HCT116 (cell line): ENCODE measurements at regions not wholly inside any gene's neighbourhood (a gene's known extent, or its start where the extent isn't known, plus 50 kb on each side); places are given as distances from the start of the nearest gene placed in this dataset.

Experiments
- ATAC-seq: fragments of 200-7000 bp; cut with Tn5 transposase; 2 replicates; pipeline ENCODE4 v1.9.1; 2020; ENCODE audit warnings: mild to moderate bottlenecking, moderate library complexity
- BruUV-seq: library from RNA; stranded (reverse); fragments of 400-500 nt; replicated peaks from 2 replicates; lab custom pipeline; 2021; lab: Mats Ljungman, UMichigan
- CTCF ChIA-PET: fragments of 300-600 bp; sonication (Branson Sonifier 250); formaldehyde crosslinking; loops from one replicate; lab custom pipeline; 2021; ENCODE audit warnings: antibody characterized with exemption; lab: Charles Lee
- POLR2A ChIA-PET: fragments of 300-600, 350-600 bp; sonication (Branson Sonifier 250); formaldehyde crosslinking; loops from one replicate; lab custom pipeline; 2021; ENCODE audit warnings: antibody characterized with exemption; lab: Charles Lee
- RAD21 ChIA-PET, 2 experiments: fragments of 300-600 bp; sonication (Branson Sonifier 250); formaldehyde crosslinking; loops; one replicate each; lab custom pipeline; 2023; ENCODE audit warnings: low total read pairs in 2 of 2; ENCODE audit not compliant: uncharacterized antibody in 2 of 2, unreplicated experiment in 2 of 2, low non-redundant PET in 1 of 2; lab: Charles Lee
- DNase-seq: peaks from one replicate; pipeline ENCODE4 v3.0.0-alpha.2; 2010; ENCODE audit warnings: low read depth, low spot score
- H2AFZ ChIP-seq: fragments of 200-600 bp; shearing (Covaris generic), sonication (generic); 2 replicates; pipeline ENCODE4 v1.6.1; 2017; ENCODE audit warnings: low read depth, mixed run types, mixed read lengths, antibody characterized with exemption, low read length; ENCODE audit not compliant: poor library complexity, severe bottlenecking
- H3K27ac ChIP-seq: 2 replicates; pipeline ENCODE4 v1.5.1; 2012; ENCODE audit warnings: low read depth, low read length
- H3K27me3 ChIP-seq: fragments of 200-600 bp; sonication (generic); 2 replicates; pipeline ENCODE4 v1.6.1; 2016; ENCODE audit warnings: mixed run types, low read length, mixed read lengths; ENCODE audit not compliant: insufficient read depth
- H3K36me3 ChIP-seq, 2 experiments: fragments of 200-500 bp in 1 of 2; fragments of 200-600 bp in 1 of 2; sonication (Bioruptor generic) in 1 of 2; sonication (generic) in 1 of 2; 2 replicates each; pipeline versions ENCODE4 v1.5.1 to v1.6.1; 2014 to 2016; ENCODE audit warnings: low read length in 2 of 2, inconsistent platforms in 1 of 2, mixed read lengths in 1 of 2, mixed run types in 1 of 2; ENCODE audit not compliant: insufficient read depth in 2 of 2, control insufficient read depth in 1 of 2
- H3K4me1 ChIP-seq, 2 experiments: fragments of 200-600 bp in 1 of 2; sonication (generic) in 1 of 2; 2 replicates each; pipeline versions ENCODE4 v1.5.1 to v1.6.1; 2012 to 2017; ENCODE audit warnings: low read length in 2 of 2, inconsistent platforms in 1 of 2, mild to moderate bottlenecking in 1 of 2, mixed read lengths in 1 of 2, mixed run types in 1 of 2, moderate library complexity in 1 of 2; ENCODE audit not compliant: insufficient read depth in 2 of 2, control insufficient read depth in 1 of 2
- H3K4me2 ChIP-seq: fragments of 200-600 bp; sonication (generic); 2 replicates; pipeline ENCODE4 v1.6.1; 2017; ENCODE audit warnings: mixed run types, low read length, mixed read lengths
- H3K4me3 ChIP-seq, 2 experiments: fragments of 200-600 bp in 1 of 2; sonication (generic) in 1 of 2; replicated peaks in 1 of 2; 2 replicates each; pipeline ENCODE4 v1.5.1; 2011 to 2016; ENCODE audit warnings: low read length in 2 of 2, control low read depth in 1 of 2, low read depth in 1 of 2, mild to moderate bottlenecking in 1 of 2, mixed read lengths in 1 of 2, mixed run types in 1 of 2
- H3K79me2 ChIP-seq: fragments of 200-600 bp; sonication (generic); 2 replicates; pipeline ENCODE4 v1.6.1; 2017; ENCODE audit warnings: mild to moderate bottlenecking, mixed run types, low read length, moderate library complexity, mixed read lengths; ENCODE audit not compliant: insufficient read depth
- H3K9ac ChIP-seq: fragments of 200-600 bp; sonication (generic); 2 replicates; pipeline ENCODE4 v1.6.1; 2016; ENCODE audit warnings: low read length, mixed read lengths
- H3K9me2 ChIP-seq: fragments of 200-600 bp; sonication (generic), shearing (Covaris generic); 2 replicates; pipeline ENCODE4 v1.6.1; 2017; ENCODE audit warnings: mixed run types, mild to moderate bottlenecking, moderate library complexity; ENCODE audit not compliant: insufficient read depth
- H3K9me3 ChIP-seq, 2 experiments: fragments of 200-500 bp in 1 of 2; fragments of 200-600 bp in 1 of 2; sonication (Bioruptor generic) in 1 of 2; sonication (generic) in 1 of 2; 2 replicates each; pipeline ENCODE4 v1.6.1; 2014 to 2017; ENCODE audit warnings: low read length in 2 of 2, mixed read lengths in 2 of 2, inconsistent platforms in 1 of 2, low read depth in 1 of 2, mild to moderate bottlenecking in 1 of 2, mixed run types in 1 of 2, moderate library complexity in 1 of 2; ENCODE audit not compliant: control insufficient read depth in 1 of 2, insufficient read depth in 1 of 2
- H4K20me1 ChIP-seq: fragments of 200-600 bp; sonication (generic), shearing (Covaris generic); 2 replicates; pipeline ENCODE4 v1.6.1; 2017; ENCODE audit warnings: mixed run types, mild to moderate bottlenecking, moderate library complexity; ENCODE audit not compliant: insufficient read depth
- CEBPB ChIP-seq: IDR thresholded peaks from 2 replicates; pipeline ENCODE4 v1.6.1; 2012; ENCODE audit warnings: low read depth
- EGR1 ChIP-seq: IDR thresholded peaks from 2 replicates; pipeline ENCODE4 v1.6.1; 2012; ENCODE audit warnings: low read depth
- ELF1 ChIP-seq: IDR thresholded peaks from 2 replicates; pipeline ENCODE4 v1.6.1; 2012; ENCODE audit warnings: low read depth, borderline replicate concordance
- EZH2 ChIP-seq: fragments of 200-600 bp; sonication (generic); IDR thresholded peaks from 2 replicates; pipeline ENCODE4 v1.6.1; 2017; ENCODE audit warnings: antibody characterized with exemption, mixed run types
- EZH2phosphoT487 ChIP-seq: fragments of 200-600 bp; IDR thresholded peaks from 2 replicates; pipeline ENCODE4 v1.6.1; 2018; ENCODE audit warnings: antibody characterized with exemption, borderline replicate concordance
- FOSL1 ChIP-seq: IDR thresholded peaks from 2 replicates; pipeline ENCODE4 v1.6.1; 2012; ENCODE audit warnings: low read depth
- POLR2A ChIP-seq: IDR thresholded peaks from 2 replicates; pipeline ENCODE4 v1.7.0; 2011; ENCODE audit warnings: borderline replicate concordance; ENCODE audit not compliant: insufficient read depth, insufficient read length; ENCODE audit errors: extremely low read depth
- POLR2AphosphoS5 ChIP-seq: IDR thresholded peaks from 2 replicates; pipeline ENCODE4 v1.6.1; 2011; ENCODE audit warnings: mild to moderate bottlenecking, low read depth, low read length, moderate library complexity
- RAD21 ChIP-seq: IDR thresholded peaks from 2 replicates; pipeline ENCODE4 v1.6.1; 2012; ENCODE audit warnings: low read depth, mild to moderate bottlenecking
- SIN3A ChIP-seq: IDR thresholded peaks from 2 replicates; pipeline ENCODE4 v1.6.1; 2012; ENCODE audit warnings: low read depth
- SP1 ChIP-seq: IDR thresholded peaks from 2 replicates; pipeline ENCODE4 v1.6.1; 2012; ENCODE audit warnings: low read depth
- SRF ChIP-seq: IDR thresholded peaks from 2 replicates; pipeline ENCODE4 v1.6.1; 2012; ENCODE audit warnings: low read depth
- TCF7L2 ChIP-seq: IDR thresholded peaks from 2 replicates; pipeline ENCODE4 v1.7.0; 2011; ENCODE audit warnings: borderline replicate concordance, inconsistent platforms; ENCODE audit not compliant: insufficient read depth, insufficient read length; ENCODE audit errors: extremely low read depth
- YY1 ChIP-seq: IDR thresholded peaks from 2 replicates; pipeline ENCODE4 v1.6.1; 2011; ENCODE audit warnings: low read length, low read depth, moderate library complexity, mild to moderate bottlenecking; ENCODE audit not compliant: insufficient replicate concordance; ENCODE audit errors: extremely low read depth
- ZNF274 ChIP-seq: fragments of 200-500 bp; sonication (Bioruptor generic); IDR thresholded peaks from 2 replicates; pipeline ENCODE4 v1.6.1; 2014; ENCODE audit warnings: mild to moderate bottlenecking, low read depth, low read length, inconsistent platforms
- intact Hi-C: fragments of 100-400 bp; cut with micrococcal nuclease; formaldehyde crosslinking; loops from 2 replicates; pipeline ENCODE4 v1.10.0; 2022
- TF ChIP-seq, protein P1 (sequence below), 3 experiments: fragments of 200-600 bp in 1 of 3; sonication (generic) in 1 of 3; IDR thresholded peaks in 2 of 3; conservative IDR thresholded peaks in 1 of 3; 2 replicates each; pipeline ENCODE4 v1.5.1; 2012 to 2017; ENCODE audit warnings: low read depth in 2 of 3, low read length in 2 of 3, antibody characterized with exemption in 1 of 3, borderline replicate concordance in 1 of 3, control low read depth in 1 of 3, mild to moderate bottlenecking in 1 of 3, mixed read lengths in 1 of 3, mixed run types in 1 of 3, moderate library complexity in 1 of 3; ENCODE audit not compliant: insufficient read depth in 1 of 3
- TF ChIP-seq, protein P2 (sequence below): IDR thresholded peaks from 2 replicates; pipeline ENCODE4 v1.6.1; 2011; ENCODE audit warnings: mild to moderate bottlenecking, low read length, moderate library complexity; ENCODE audit not compliant: insufficient replicate concordance; ENCODE audit errors: extremely low read depth

DNA sequence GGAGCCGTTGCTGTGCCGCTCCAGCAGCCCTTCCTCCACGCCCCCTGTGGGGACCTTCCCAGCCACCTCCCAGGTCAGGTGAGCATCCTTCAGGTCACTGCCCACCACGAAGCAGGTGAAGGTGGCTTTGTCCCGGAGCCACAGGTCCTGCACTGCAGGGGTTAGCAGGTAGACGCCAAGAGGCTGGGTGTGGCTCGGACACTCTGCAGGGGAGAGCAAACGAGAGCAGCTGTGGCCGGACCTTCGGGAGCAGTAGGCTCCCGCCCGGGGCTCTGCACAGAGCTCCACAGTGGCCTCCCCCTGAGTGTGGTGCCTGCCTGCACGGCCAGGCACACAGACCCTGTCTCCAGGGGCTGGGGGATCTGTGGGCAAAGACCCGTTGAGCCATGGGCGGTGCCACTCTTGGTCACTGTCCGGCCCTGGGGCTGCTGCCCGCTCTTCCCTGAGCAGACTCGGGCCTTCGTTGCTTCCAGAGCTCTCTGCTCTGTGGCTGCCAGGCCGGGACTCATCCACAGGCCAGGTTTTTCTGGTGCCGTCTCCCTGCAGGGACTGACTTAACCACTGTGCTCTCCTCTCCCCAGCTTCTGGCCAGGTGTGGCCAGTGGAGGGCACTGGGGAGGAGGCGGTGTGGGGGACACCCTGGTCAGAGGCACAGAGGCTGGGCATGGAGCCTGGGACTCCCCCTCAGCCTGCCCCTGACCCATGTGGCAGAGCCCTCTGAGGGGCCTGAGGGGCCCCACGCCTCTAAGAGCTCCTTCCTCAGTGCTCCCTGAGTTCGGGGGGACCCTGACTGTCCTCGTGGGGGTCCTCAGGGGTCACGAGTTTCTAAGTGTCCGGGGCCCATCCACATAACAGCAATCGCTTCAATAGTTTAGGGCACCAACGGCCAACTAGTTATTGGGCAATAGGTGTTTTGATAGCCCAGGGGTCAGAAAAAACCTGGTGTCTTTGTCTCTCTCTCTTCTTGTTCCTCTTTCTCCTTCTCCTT, 314.9 kb downstream of the TMEM121 start:
- Histone ChIP-seq H3K79me2 (no peaks in the 10 kb centered on the region), H3K4me1 (no peaks in the 10 kb centered on the region), H2AFZ (no peak overlapping the region), H3K4me2 (no peak overlapping the region), H3K27ac (no peak overlapping the region), H3K9ac (no peak overlapping the region), H3K4me3 (no peak overlapping the region), H3K36me3 (no peaks in the 10 kb centered on the region), H3K9me2 (no peaks in the 10 kb centered on the region), H3K27me3 (peaks cover 2% of the 10 kb centered on the region; the same call in 1 of the 2 replicates), H3K9me3 (no peaks in the 10 kb centered on the region), H4K20me1 (no peaks in the 10 kb centered on the region)
- ChIA-PET CTCF (no interaction called here), RAD21 (no interaction called here), POLR2A (no interaction called here)
- intact Hi-C loops: no loop called here
- peak; percentile 37; the same call in 1 of the 2 replicates for ATAC-seq
- TF ChIP-seq EZH2phosphoT487: no peak
- TF ChIP-seq ZNF274: no peak
- no peak for TF ChIP-seq TCF7L2
- TF ChIP-seq, protein P1, sequence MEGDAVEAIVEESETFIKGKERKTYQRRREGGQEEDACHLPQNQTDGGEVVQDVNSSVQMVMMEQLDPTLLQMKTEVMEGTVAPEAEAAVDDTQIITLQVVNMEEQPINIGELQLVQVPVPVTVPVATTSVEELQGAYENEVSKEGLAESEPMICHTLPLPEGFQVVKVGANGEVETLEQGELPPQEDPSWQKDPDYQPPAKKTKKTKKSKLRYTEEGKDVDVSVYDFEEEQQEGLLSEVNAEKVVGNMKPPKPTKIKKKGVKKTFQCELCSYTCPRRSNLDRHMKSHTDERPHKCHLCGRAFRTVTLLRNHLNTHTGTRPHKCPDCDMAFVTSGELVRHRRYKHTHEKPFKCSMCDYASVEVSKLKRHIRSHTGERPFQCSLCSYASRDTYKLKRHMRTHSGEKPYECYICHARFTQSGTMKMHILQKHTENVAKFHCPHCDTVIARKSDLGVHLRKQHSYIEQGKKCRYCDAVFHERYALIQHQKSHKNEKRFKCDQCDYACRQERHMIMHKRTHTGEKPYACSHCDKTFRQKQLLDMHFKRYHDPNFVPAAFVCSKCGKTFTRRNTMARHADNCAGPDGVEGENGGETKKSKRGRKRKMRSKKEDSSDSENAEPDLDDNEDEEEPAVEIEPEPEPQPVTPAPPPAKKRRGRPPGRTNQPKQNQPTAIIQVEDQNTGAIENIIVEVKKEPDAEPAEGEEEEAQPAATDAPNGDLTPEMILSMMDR (IDR thresholded peaks at IDR 0.05 in 2 of 3, conservative IDR thresholded peaks at IDR 0.05 in 1 of 3; ENCODE audit: borderline replicate concordance in 1 of 3, insufficient read depth in 1 of 3, low read depth in 2 of 3, low read length in 2 of 3): no peak
- no peak for TF ChIP-seq RAD21
- no peak for TF ChIP-seq POLR2A
- no peak for TF ChIP-seq EGR1
- TF ChIP-seq SP1: no peak
- TF ChIP-seq POLR2AphosphoS5: no peak
- no peak for TF ChIP-seq FOSL1
- no peak for TF ChIP-seq CEBPB
- TF ChIP-seq, protein P2, sequence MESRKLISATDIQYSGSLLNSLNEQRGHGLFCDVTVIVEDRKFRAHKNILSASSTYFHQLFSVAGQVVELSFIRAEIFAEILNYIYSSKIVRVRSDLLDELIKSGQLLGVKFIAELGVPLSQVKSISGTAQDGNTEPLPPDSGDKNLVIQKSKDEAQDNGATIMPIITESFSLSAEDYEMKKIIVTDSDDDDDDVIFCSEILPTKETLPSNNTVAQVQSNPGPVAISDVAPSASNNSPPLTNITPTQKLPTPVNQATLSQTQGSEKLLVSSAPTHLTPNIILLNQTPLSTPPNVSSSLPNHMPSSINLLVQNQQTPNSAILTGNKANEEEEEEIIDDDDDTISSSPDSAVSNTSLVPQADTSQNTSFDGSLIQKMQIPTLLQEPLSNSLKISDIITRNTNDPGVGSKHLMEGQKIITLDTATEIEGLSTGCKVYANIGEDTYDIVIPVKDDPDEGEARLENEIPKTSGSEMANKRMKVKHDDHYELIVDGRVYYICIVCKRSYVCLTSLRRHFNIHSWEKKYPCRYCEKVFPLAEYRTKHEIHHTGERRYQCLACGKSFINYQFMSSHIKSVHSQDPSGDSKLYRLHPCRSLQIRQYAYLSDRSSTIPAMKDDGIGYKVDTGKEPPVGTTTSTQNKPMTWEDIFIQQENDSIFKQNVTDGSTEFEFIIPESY: no peak
- TF ChIP-seq SRF: no peak
- TF ChIP-seq EZH2: no peak
- no peak for TF ChIP-seq ELF1
- no peak for TF ChIP-seq SIN3A
- TF ChIP-seq YY1: no peak
- no peak for DNase-seq
- no TSS peak for BruUV-seq
